Bronchial epithelial cell (primary cell): ENCODE measurements at regions not wholly inside any gene's neighbourhood (a gene's known extent, or its start where the extent isn't known, plus 50 kb on each side); places are given as distances from the start of the nearest gene placed in this dataset.

ENCODE experiments used
- DNase-seq: peaks from one replicate; pipeline ENCODE4 v3.0.0-alpha.2; 2010; ENCODE audit warnings: low read depth
- FAIRE-seq: peaks from 2 replicates; lab custom pipeline; 2011; peaks lifted over from hg19 to GRCh38; lab: Jason Lieb, UNC
- H3K27me3 ChIP-seq: 2 replicates; pipeline ENCODE4 v1.5.1; 2011; ENCODE audit warnings: low read length; ENCODE audit not compliant: control insufficient read depth, insufficient read depth
- H3K36me3 ChIP-seq: 2 replicates; pipeline ENCODE4 v1.5.1; 2011; ENCODE audit warnings: low read length; ENCODE audit not compliant: control insufficient read depth, insufficient read depth
- H3K4me3 ChIP-seq: 2 replicates; pipeline ENCODE4 v1.5.1; 2011; ENCODE audit warnings: mild to moderate bottlenecking, low read depth, low read length, control low read depth
- TF ChIP-seq, protein P1 (sequence below): IDR thresholded peaks from 2 replicates; pipeline ENCODE4 v1.5.1; 2011; ENCODE audit warnings: mild to moderate bottlenecking, moderate library complexity, low read length, control low read depth, inconsistent platforms; ENCODE audit not compliant: insufficient read depth, severe bottlenecking

DNA sequence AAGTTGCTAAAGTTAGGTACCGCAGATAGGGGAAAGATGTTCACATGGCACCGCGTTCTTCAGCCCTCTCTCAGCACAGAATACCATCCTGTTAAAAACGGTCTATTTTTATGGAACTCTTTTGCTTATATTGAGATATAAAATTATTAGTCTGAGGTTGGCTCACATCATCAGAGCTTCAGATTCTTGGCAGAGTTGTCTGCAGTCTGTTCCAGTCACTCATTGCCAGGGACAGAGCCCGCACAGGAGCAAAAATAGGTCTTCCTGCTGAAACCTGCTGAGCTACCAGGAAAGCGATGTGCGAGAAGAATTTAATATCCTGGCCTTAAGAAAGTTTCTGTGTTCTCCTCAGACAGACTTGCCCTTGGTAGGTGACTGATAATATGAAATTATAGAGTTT lies 249.8 kb downstream of the VRK1 start:
- TF ChIP-seq, protein P1, sequence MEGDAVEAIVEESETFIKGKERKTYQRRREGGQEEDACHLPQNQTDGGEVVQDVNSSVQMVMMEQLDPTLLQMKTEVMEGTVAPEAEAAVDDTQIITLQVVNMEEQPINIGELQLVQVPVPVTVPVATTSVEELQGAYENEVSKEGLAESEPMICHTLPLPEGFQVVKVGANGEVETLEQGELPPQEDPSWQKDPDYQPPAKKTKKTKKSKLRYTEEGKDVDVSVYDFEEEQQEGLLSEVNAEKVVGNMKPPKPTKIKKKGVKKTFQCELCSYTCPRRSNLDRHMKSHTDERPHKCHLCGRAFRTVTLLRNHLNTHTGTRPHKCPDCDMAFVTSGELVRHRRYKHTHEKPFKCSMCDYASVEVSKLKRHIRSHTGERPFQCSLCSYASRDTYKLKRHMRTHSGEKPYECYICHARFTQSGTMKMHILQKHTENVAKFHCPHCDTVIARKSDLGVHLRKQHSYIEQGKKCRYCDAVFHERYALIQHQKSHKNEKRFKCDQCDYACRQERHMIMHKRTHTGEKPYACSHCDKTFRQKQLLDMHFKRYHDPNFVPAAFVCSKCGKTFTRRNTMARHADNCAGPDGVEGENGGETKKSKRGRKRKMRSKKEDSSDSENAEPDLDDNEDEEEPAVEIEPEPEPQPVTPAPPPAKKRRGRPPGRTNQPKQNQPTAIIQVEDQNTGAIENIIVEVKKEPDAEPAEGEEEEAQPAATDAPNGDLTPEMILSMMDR, result no peak
- Histone ChIP-seq H3K4me3 (no peak overlapping the region), H3K27me3 (no peaks in the 10 kb centered on the region), H3K36me3 (no peaks in the 10 kb centered on the region)
- DNase-seq (no peak), FAIRE-seq (no peak)

DNA sequence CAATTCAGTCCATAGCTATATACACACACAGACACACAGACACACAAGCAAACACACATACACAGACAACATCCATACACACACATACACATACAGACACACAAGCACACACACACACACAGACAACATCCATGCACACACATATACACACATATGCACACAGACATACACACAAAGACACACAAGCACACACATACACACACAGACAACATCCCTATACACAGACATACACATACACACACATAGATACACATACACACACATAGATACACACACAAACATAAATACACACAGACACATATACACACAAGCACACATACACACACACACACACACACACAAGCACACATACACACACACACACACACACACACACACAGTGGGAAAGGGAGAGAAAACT lies 254.8 kb downstream of the VRK1 start:
- Histone ChIP-seq H3K4me3 (no peak overlapping the region), H3K27me3 (no peaks in the 10 kb centered on the region), H3K36me3 (no peaks in the 10 kb centered on the region)
- FAIRE-seq (peak; percentile 28), DNase-seq (no peak)
- TF ChIP-seq, protein P1, result no peak

DNA sequence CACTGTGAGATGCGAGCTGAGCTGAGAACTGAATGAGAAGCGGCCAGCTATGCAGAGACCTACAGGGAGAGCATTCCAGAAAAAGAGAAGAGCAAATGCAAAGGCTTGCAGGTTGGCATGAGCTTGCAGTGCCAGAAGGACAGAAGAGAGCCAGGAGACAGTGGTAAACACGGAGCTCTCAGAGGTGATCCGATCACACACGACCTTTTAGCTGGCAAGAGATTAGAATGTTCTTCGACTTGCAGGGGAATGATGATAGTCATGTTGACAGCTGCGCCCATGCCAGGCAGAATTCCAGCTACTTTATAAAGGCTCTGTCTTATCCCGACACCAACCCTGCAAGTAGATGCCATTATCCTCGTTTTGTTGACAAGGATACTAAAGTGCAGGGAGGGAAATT lies 256.8 kb downstream of the VRK1 start:
- no peak overlapping the region for H3K4me3 ChIP-seq
- TF ChIP-seq, protein P1, result no peak
- no peaks in the 10 kb centered on the region for H3K36me3 ChIP-seq
- H3K27me3 ChIP-seq, result no peaks in the 10 kb centered on the region
- FAIRE-seq (peak; percentile 83), DNase-seq (no peak)

DNA sequence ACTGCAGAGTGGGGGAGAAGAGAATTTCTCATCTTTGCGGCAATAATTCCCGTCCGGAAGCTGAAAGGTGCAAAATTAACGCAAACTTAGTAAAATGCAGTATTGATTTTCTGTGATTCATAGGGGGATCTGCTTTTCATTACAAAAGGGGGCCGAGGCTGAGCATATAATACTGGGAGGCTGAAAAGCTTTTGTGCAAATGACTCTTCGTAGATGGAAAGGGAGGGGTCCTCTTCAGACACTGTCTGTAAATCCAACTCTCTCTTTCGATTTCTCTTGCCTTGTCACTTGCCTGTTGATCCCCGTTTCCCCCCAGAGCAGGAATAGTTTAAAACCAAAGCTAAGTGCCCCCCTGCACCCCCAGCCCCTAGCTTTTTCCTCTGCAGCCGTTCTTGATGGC lies 258.2 kb downstream of the VRK1 start:
- DNase-seq (no peak), FAIRE-seq (no peak)
- no peak overlapping the region for H3K4me3 ChIP-seq
- H3K36me3 ChIP-seq, result no peaks in the 10 kb centered on the region
- TF ChIP-seq, protein P1, result no peak
- no peaks in the 10 kb centered on the region for H3K27me3 ChIP-seq

DNA sequence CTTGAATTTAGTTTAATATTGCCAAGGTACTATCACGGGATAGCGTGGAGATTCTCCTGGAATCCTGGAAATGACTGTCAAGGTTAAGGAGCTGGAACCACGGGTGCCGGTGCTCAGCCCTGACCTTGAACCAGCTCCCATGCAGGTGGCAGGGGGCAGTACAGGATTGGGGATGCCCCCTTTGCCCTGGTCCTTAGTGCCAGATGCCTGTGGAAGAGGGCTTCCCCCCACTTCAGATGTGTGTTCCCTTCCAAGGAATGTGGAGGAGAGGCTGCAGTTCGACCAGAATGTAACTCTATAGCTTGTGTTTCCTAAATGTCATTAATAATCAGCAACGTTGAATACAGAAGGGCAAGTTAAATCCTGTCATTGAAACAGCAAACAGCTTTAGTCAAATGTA lies 258.9 kb downstream of the VRK1 start:
- H3K27me3 ChIP-seq, result no peaks in the 10 kb centered on the region
- no peak overlapping the region for H3K4me3 ChIP-seq
- TF ChIP-seq, protein P1, result no peak
- peak; percentile 65 for DNase-seq
- no peak for FAIRE-seq
- H3K36me3 ChIP-seq, result no peaks in the 10 kb centered on the region
